Stimulated activated CD8-positive, alpha-beta memory T cell treated with anti-CD3 and anti-CD28 coated beads, Interleukin-7, amount 100 ng/mL, for 48 hours (primary cell): ENCODE measurements at regions not wholly inside any gene's neighbourhood (a gene's known extent, or its start where the extent isn't known, plus 50 kb on each side); places are given as distances from the start of the nearest gene placed in this dataset.
"Not testable (repeated sequence)": the region's sequence is repeated elsewhere in the genome, so short reads cannot be mapped to it uniquely, and the experiment has no call there.

Source experiments
- DNase-seq, 2 donors: peaks; one replicate each; pipeline ENCODE4 v3.0.0-alpha.2; 2020; ENCODE audit warnings: low read depth in 1 of 2; ENCODE audit errors: extremely low read depth in 1 of 2

DNA sequence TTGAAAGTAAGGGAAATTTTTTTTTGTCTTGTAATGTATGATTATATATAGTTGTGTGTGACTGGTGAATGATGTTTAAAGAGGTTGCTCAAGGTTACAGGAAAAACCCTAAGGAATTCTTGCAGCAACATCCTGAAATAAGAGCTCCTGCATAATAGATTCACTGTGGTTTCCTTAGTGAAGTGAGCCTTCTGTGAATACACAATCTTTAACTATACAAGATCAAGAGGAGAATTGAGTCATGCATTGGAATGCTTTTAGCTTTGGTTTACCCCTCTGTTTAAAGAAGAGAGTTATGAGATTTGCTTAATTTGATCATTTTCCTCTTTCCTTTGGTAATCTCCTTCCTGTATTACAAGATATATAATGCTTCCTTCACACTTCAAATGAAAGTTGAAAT, 141.6 kb upstream of the EYA4 start:
- DNase-seq, result no peak

- DNase-seq, result no peak
These were observed 140.3 kb upstream of the EYA4 start for GRCh38 chr6:133100865-133101264.

DNA sequence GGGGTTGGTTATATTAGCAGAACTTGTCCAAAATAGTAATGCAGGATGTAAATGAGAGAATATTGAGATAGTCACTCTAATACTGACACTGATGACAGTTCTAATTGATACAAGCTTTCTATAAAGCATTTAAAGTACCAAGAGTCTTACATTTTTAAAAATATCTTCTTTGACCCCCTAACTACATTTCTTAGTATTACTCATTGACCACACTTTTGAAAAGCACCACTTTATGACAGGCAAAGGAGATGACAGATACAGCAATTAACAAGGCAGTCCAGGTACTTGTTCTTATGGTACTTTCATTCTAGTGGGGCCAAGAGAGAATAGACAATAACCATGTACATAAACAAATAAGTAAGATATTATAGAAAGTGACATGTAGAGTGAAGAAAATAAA, 139.4 kb upstream of the EYA4 start:
- DNase-seq, result no peak

DNA sequence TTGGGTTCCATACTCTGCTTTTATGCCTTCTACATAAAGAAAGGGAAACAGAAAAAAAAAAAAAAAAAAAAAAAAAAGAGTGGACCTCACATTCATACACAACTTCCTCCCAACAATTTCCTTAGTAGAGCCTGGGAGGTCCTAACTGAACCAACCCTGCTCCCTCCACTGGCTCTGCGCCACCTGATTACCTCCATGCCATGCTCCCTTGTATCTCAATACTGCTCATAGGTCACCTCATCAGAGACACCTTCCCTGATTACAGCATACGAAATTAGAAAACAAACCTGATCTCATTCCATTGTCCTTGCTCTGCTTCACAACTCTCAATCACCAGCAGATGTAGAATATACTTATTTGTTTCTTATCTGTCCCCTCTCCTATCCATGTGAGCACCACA, 134.2 kb upstream of the EYA4 start:
- DNase-seq, result no peak

GRCh38 chr6:133108419-133108818, 132.7 kb upstream of the EYA4 start:
- DNase-seq, result no peak

- no peak for DNase-seq
These were observed 126.2 kb upstream of the EYA4 start for GRCh38 chr6:133114973-133115372.

- no peak for DNase-seq
These were observed 125.2 kb upstream of the EYA4 start for GRCh38 chr6:133115946-133116345.

GRCh38 chr6:133128191-133128590, 113.0 kb upstream of the EYA4 start:
- DNase-seq, result no peak

GRCh38 chr6:133129556-133129955, 111.6 kb upstream of the EYA4 start:
- DNase-seq, result no peak

DNA sequence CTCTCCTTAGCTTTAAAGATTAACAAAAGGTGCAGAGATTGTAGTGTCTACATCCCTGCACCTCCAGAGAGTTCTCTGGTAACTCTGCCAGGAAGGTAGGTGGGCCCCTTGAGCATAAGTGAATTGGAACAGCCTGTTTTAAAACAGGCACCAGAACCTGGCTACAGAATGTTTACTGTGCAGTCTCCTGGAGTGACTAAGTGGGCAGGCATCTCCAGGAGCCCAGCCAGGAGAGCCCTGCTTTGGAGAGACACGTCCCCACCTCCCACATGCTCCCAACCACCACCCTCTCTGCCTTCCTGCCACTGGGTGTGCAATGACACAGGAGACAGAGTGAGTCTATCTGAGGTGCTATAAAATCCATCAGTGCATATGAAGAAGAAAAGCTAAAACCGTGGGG, 110.3 kb upstream of the EYA4 start:
- no peak for DNase-seq

- no peak for DNase-seq
These were observed 109.3 kb upstream of the EYA4 start for GRCh38 chr6:133131621-133132465.

DNA sequence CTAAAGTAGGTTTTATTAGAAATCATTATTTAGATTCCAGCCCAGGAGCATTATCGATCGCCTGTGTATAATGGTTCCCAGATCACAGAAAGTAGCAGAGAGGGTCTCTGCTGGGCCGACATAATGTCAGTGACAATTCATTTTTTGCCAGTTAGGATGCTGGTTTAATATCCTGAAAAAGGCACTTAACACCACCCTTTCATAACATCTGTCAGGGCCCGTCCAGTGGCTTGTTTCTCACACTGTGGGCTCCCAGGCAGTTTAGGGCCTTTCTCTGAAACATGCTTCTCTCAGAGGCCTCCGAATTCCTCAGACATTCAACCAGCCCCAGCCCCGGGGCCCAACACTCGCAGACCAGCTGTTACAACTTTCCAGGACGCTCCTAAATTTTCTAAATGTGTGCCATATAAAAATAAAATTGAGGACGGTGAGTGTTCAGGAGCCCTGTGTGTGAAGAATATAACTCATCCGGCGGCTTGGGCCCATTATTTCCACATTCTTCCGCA, 108.6 kb upstream of the EYA4 start:
- no peak for DNase-seq

DNA sequence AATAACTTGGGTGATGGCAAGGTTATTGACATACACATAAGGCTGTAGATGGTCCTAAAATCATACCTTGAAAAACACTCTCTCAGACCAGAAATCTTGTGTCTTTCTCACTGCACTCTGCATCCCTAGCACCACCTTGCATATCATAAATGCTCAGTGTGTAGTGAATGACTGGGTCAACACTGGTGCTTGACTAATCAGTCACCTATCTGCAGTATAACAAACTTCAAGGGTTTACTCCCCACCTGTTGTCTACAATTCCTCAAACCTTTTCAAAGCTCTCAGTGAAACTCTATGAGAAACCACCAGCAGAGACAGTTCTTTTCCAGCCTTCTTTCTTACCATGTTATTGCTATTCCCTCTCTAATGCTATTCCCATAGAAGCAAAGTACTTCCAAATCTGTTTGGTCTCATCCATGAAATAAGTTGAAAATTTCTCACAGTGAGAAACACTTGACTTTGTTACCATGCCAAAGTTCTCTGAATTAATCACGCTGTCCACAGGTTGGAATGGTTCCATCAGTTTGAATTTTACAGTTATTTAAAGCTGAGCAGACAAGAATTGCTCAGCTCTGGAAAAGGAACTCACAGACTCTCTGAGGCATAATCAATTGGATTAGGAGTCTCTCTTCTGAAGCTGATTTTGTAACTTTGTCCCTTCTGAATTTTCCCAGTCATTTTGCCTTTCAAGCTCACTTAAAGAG, 104.8 kb upstream of the EYA4 start:
- DNase-seq, result no peak

DNA sequence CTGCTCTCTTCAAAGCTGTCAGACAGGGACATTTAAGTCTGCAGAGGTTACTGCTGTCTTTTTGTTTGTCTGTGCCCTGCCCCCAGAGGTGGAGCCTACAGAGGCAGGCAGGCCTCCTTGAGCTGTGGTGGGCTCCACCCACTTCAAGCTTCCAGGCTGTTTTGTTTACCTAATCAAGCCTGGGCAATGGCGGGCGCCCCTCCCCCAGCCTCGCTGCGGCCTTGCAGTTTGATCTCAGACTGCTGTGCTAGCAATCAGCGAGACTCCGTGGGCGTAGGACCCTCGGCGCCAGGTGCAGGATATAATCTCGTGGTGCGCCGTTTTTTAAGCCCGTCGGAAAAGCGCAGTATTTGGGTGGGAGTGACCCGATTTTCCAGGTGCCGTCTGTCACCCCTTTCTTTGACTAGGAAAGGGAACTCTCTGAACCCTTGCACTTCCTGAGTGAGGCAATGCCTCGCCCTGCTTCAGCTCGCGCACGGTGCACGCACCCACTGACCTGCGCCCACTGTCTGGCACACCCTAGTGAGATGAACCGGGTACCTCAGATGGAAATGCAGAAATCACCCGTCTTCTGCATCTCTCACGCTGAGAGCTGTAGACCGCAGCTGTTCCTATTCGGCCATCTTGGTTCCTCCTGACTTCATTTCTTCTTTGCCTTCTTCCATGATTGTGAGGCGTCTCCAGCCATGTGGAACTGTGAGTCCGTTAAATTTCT, 93.5 kb upstream of the EYA4 start:
- DNase-seq, result not testable (repeated sequence)

- DNase-seq, result no peak
These were observed 84.5 kb upstream of the EYA4 start for GRCh38 chr6:133156689-133157088.

- DNase-seq, result no peak
These were observed 83.2 kb upstream of the EYA4 start for GRCh38 chr6:133157995-133158394.

DNA sequence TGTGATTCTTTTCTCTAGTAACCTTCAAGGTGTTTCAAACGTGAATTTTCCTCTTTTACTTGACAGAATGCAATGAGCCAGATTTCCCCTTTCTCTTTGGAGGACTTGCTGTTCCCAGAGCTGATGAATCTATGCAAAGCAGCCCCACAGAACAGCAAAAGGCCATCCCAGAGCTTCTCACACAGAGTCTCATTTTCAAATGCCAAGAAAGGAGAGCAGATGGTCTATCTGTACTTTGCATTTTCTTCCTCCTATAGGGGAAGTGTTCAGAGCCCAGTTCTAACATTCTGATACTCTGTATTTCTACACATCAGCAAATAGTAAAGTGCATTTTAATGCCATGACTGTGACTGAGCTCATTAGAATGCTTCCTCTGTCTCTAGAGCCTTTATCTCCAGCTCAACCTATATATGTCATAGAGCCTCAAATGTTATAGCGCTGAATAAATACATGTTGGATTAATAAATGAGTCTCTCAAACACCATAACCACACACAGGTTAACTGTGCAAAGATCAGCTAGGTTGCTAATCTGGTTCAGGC, 81.8 kb upstream of the EYA4 start:
- no peak for DNase-seq

- DNase-seq, result no peak
These were observed 80.6 kb upstream of the EYA4 start for GRCh38 chr6:133160536-133160935.

DNA sequence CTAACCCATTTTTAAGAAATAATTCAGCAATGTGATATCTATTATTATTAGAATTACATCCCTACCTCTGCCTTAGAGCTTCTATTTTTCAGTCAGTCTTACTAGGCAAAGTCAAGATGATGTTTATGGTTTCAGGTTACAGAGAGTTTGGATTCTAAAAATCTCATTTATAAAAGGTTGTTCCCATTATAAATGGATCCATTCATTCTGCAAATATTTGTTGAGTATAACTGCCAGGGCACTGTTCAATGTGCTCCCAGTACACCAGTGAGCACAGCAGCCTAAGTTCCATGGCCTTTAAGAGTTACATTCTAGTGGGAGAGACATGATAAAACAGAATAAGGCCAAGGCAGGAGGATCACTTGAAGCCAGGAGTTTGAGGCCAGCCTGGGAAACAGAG, 75.9 kb upstream of the EYA4 start:
- no peak for DNase-seq

GRCh38 chr6:133166766-133167165, 74.4 kb upstream of the EYA4 start:
- DNase-seq, result no peak

GRCh38 chr6:133169901-133170300, 71.3 kb upstream of the EYA4 start:
- no peak for DNase-seq
